ENCODE measurements at regions not wholly inside any gene's neighbourhood (a gene's known extent, or its start where the extent isn't known, plus 50 kb on each side); places are given as distances from the start of the nearest gene placed in this dataset.

- TF ChIP-seq CSRNP3 (CRISPR knock-in tag; IDR thresholded peaks at IDR 0.05), result no peak
These were observed 80.5 kb upstream of the SLC4A4 start (continued) for GRCh38 chr4:71258323-71258722.

- ATAC-seq, result no peak
- no peak for TF ChIP-seq TSHZ2 (CRISPR knock-in tag; IDR thresholded peaks at IDR 0.05)
- TF ChIP-seq ZC3H10 (CRISPR knock-in tag; IDR thresholded peaks at IDR 0.05), result no peak
- TF ChIP-seq ZNF70 (CRISPR knock-in tag; IDR thresholded peaks at IDR 0.05), result no peak
- TF ChIP-seq TCF4 (CRISPR knock-in tag; IDR thresholded peaks at IDR 0.05; ENCODE audit: borderline replicate concordance), result no peak
- TF ChIP-seq OSR1 (CRISPR knock-in tag; IDR thresholded peaks at IDR 0.05), result no peak
- no peak for TF ChIP-seq TOX (CRISPR knock-in tag; IDR thresholded peaks at IDR 0.05; ENCODE audit: borderline replicate concordance)
- no peak for TF ChIP-seq CSRNP3 (CRISPR knock-in tag; IDR thresholded peaks at IDR 0.05)
- TF ChIP-seq PPARA (CRISPR knock-in tag; IDR thresholded peaks at IDR 0.05; ENCODE audit: borderline replicate concordance), result no peak
- TF ChIP-seq ZNF565 (CRISPR knock-in tag; conservative IDR thresholded peaks at IDR 0.05; ENCODE audit: low read depth), result no peak
- TF ChIP-seq GLIS3 (CRISPR knock-in tag; IDR thresholded peaks at IDR 0.05), result no peak
- no peak for TF ChIP-seq ZFP3 (CRISPR knock-in tag; IDR thresholded peaks at IDR 0.05)
- TF ChIP-seq CSDC2 (CRISPR knock-in tag; IDR thresholded peaks at IDR 0.05), result no peak
- no peak for TF ChIP-seq ARNTL (CRISPR knock-in tag; IDR thresholded peaks at IDR 0.05; ENCODE audit: borderline replicate concordance, low read depth)
- no peak for TF ChIP-seq CREB5 (CRISPR knock-in tag; IDR thresholded peaks at IDR 0.05; ENCODE audit: low read depth)
- TF ChIP-seq ISL1 (CRISPR knock-in tag; IDR thresholded peaks at IDR 0.05), result no peak
- no peak for TF ChIP-seq PATZ1 (CRISPR knock-in tag; IDR thresholded peaks at IDR 0.05; ENCODE audit: borderline replicate concordance)
- TF ChIP-seq ZNF8 (CRISPR knock-in tag; IDR thresholded peaks at IDR 0.05), result no peak
- no peak for TF ChIP-seq POU6F1 (CRISPR knock-in tag; IDR thresholded peaks at IDR 0.05; ENCODE audit: borderline replicate concordance, low read depth)
- no peak for TF ChIP-seq SNAI2 (CRISPR knock-in tag; IDR thresholded peaks at IDR 0.05)
- TF ChIP-seq RARB (CRISPR knock-in tag; IDR thresholded peaks at IDR 0.05), result no peak
These were observed 79.5 kb upstream of the SLC4A4 start for GRCh38 chr4:71259280-71259679.

- TF ChIP-seq ISL1 (CRISPR knock-in tag; IDR thresholded peaks at IDR 0.05) (no peak), TSHZ2 (CRISPR knock-in tag; IDR thresholded peaks at IDR 0.05) (no peak), GLIS3 (CRISPR knock-in tag; IDR thresholded peaks at IDR 0.05) (no peak), POU6F1 (CRISPR knock-in tag; IDR thresholded peaks at IDR 0.05; ENCODE audit: borderline replicate concordance, low read depth) (no peak), CSRNP3 (CRISPR knock-in tag; IDR thresholded peaks at IDR 0.05) (no peak)
These were observed 78.9 kb upstream of the SLC4A4 start for GRCh38 chr4:71259911-71260331.

More at GRCh38 chr4:71259911-71260331, 78.9 kb upstream of the SLC4A4 start:
- ATAC-seq, result no peak

Data from SK-N-SH treated with all-trans-retinoic acid at 6 μM for 48 hours (cell line).